Caco-2 (cell line): ENCODE measurements at regions not wholly inside any gene's neighbourhood (a gene's known extent, or its start where the extent isn't known, plus 50 kb on each side); places are given as distances from the start of the nearest gene placed in this dataset.

ENCODE experiments used
- BruUV-seq: library from RNA; stranded (reverse); fragments of 400-500 nt; replicated peaks from 2 replicates; lab custom pipeline; 2021; lab: Mats Ljungman, UMichigan
- CTCF ChIA-PET: fragments of 300-600 bp; sonication (Branson Sonifier 250); formaldehyde crosslinking; loops from one replicate; lab custom pipeline; 2022; ENCODE audit warnings: antibody characterized with exemption; lab: Charles Lee
- POLR2A ChIA-PET: fragments of 300-600 bp; sonication (Branson Sonifier 250); formaldehyde crosslinking; loops from one replicate; lab custom pipeline; 2022; ENCODE audit warnings: antibody characterized with exemption; lab: Charles Lee
- DNase-seq, 2 experiments: peaks; one replicate each; pipeline versions ENCODE4 v3.0.0 to v3.0.0-alpha.2; 2020 to 2022
- H3K27me3 ChIP-seq: replicated peaks from 2 replicates; pipeline ENCODE4 v1.6.0; 2011; ENCODE audit warnings: low read length; ENCODE audit not compliant: control insufficient read depth, insufficient read depth
- H3K36me3 ChIP-seq: 2 replicates; pipeline ENCODE4 v1.5.1; 2011; ENCODE audit warnings: low read length; ENCODE audit not compliant: control insufficient read depth, insufficient read depth
- H3K4me1 ChIP-seq: fragments of 250-450 bp; sonication (Bioruptor Pico); 2 replicates; pipeline ENCODE4 v1.5.1; 2020; ENCODE audit warnings: mild to moderate bottlenecking
- H3K4me3 ChIP-seq: 2 replicates; pipeline ENCODE4 v1.5.1; 2011; ENCODE audit warnings: low read depth, mild to moderate bottlenecking, control low read depth, low read length
- H3K9me3 ChIP-seq: fragments of 250-450 bp; sonication (Bioruptor Pico); 2 replicates; pipeline ENCODE4 v1.5.1; 2020; ENCODE audit warnings: mild to moderate bottlenecking, moderate library complexity
- H3K27ac Mint-ChIP-seq: one replicate; pipeline ENCODE4 v1.8.0; 2022; ENCODE audit warnings: mixed read lengths; ENCODE audit not compliant: unreplicated experiment
- H3K27me3 Mint-ChIP-seq: one replicate; pipeline ENCODE4 v1.8.0; 2022; ENCODE audit warnings: mixed read lengths; ENCODE audit not compliant: insufficient read depth, unreplicated experiment
- H3K36me3 Mint-ChIP-seq: one replicate; pipeline ENCODE4 v1.8.0; 2022; ENCODE audit warnings: mild to moderate bottlenecking, mixed read lengths; ENCODE audit not compliant: insufficient read depth, unreplicated experiment
- H3K4me1 Mint-ChIP-seq: one replicate; pipeline ENCODE4 v1.8.0; 2022; ENCODE audit warnings: low read depth, mixed read lengths; ENCODE audit not compliant: unreplicated experiment
- H3K4me3 Mint-ChIP-seq: one replicate; pipeline ENCODE4 v1.8.0; 2022; ENCODE audit warnings: mild to moderate bottlenecking, moderate library complexity, mixed read lengths; ENCODE audit not compliant: unreplicated experiment
- H3K9me3 Mint-ChIP-seq: one replicate; pipeline ENCODE4 v1.8.0; 2022; ENCODE audit warnings: mixed read lengths; ENCODE audit not compliant: unreplicated experiment
- intact Hi-C: fragments of 100-400 bp; cut with micrococcal nuclease; formaldehyde crosslinking; loops from one replicate; pipeline ENCODE4 v1.10.0; 2022; ENCODE audit not compliant: unreplicated experiment
- TF ChIP-seq, protein P1 (sequence below), 2 experiments: fragments of 200-600 bp in 1 of 2; IDR thresholded peaks; 1 replicate in 1 of 2; 2 replicates in 1 of 2; pipeline versions ENCODE4 v1.5.1 to v1.8.0; 2011 to 2022; ENCODE audit warnings: antibody characterized with exemption in 1 of 2, control low read depth in 1 of 2, inconsistent platforms in 1 of 2, low read depth in 1 of 2, low read length in 1 of 2, mild to moderate bottlenecking in 1 of 2, moderate library complexity in 1 of 2; ENCODE audit not compliant: insufficient read depth in 1 of 2, severe bottlenecking in 1 of 2, unreplicated experiment in 1 of 2

DNA sequence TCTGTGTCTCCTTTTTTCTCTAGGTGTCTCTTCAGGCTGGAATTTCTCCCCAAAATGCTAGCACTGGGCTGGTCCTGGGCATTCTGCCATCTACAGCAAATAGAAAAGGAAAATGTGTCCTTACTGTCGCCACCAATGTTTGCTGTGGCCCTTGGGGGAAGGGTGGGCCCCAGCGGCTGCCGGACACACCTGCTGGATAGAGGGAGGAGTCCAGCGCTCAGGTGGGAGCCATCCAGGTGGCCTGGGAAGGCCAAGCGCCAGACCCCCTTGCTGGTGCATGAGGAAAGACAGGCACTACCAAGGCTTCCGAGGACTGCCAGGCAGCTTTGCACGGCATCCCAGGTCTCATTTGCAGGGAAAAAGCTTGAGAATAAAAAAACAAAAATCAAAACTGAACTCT, 147.7 kb upstream of the GATA6 start:
- H3K4me3 Mint-ChIP-seq, result peak overlapping the region; percentile 14
- intact Hi-C loops, result loop anchor here (2.0 to 5.0 kb wide), 2 partner anchors 39 kb away; no protein-coding TSS in a partner anchor

DNA sequence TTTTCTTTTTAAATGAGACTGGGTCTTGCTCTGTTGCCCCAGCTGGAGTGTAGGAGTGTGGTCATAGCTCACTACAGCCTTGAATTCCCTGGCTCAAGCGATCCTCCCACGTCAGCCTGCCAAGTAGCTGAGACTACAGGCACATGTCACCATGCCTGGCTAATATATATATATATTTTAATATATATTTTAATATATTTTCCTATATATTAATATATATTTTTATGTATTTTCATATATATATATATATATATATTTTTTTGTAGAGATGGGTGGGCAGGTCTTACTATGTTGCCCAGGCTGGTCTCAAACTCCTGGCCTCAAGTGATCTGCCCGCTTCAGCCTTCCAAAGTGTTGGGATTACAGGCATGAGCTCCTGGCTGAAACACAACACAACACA, 144.5 kb upstream of the GATA6 start:
- POLR2A ChIA-PET, result no interaction called here
- no peak for DNase-seq
- no peaks in the 10 kb centered on the region for H3K27me3 ChIP-seq
- TF ChIP-seq, protein P1, sequence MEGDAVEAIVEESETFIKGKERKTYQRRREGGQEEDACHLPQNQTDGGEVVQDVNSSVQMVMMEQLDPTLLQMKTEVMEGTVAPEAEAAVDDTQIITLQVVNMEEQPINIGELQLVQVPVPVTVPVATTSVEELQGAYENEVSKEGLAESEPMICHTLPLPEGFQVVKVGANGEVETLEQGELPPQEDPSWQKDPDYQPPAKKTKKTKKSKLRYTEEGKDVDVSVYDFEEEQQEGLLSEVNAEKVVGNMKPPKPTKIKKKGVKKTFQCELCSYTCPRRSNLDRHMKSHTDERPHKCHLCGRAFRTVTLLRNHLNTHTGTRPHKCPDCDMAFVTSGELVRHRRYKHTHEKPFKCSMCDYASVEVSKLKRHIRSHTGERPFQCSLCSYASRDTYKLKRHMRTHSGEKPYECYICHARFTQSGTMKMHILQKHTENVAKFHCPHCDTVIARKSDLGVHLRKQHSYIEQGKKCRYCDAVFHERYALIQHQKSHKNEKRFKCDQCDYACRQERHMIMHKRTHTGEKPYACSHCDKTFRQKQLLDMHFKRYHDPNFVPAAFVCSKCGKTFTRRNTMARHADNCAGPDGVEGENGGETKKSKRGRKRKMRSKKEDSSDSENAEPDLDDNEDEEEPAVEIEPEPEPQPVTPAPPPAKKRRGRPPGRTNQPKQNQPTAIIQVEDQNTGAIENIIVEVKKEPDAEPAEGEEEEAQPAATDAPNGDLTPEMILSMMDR (IDR thresholded peaks at IDR 0.05; ENCODE audit: insufficient read depth in 1 of 2, low read depth in 1 of 2, low read length in 1 of 2, severe bottlenecking in 1 of 2, unreplicated experiment in 1 of 2), result no peak
- H3K27me3 Mint-ChIP-seq, result no peaks in the 10 kb centered on the region
- no peak overlapping the region for H3K4me3 Mint-ChIP-seq
- no peaks in the 10 kb centered on the region for H3K9me3 Mint-ChIP-seq
- H3K4me1 ChIP-seq, result peaks cover 52% of the 10 kb centered on the region
- BruUV-seq, result no TSS peak
- no peaks in the 10 kb centered on the region for H3K36me3 ChIP-seq
- H3K9me3 ChIP-seq, result no peaks in the 10 kb centered on the region
- no peak overlapping the region for H3K4me3 ChIP-seq
- H3K27ac Mint-ChIP-seq, result no peak overlapping the region
- peaks cover 43% of the 10 kb centered on the region for H3K4me1 Mint-ChIP-seq
- CTCF ChIA-PET, result no interaction called here
- peaks cover 4% of the 10 kb centered on the region for H3K36me3 Mint-ChIP-seq
- intact Hi-C loops, result loop anchor here (5.0 kb wide), 1 partner anchor 43 kb away; no protein-coding TSS in a partner anchor

More for the DNA sequence above, 147.7 kb upstream of the GATA6 start:
- H3K27me3 Mint-ChIP-seq, result no peaks in the 10 kb centered on the region
- TF ChIP-seq, protein P1 (IDR thresholded peaks at IDR 0.05; ENCODE audit: insufficient read depth in 1 of 2, low read depth in 1 of 2, low read length in 1 of 2, severe bottlenecking in 1 of 2, unreplicated experiment in 1 of 2), result no peak
- H3K4me1 Mint-ChIP-seq, result peaks cover 43% of the 10 kb centered on the region
- peak in 1 of 2 experiments; percentile 59 for DNase-seq
- H3K4me1 ChIP-seq, result peaks cover 73% of the 10 kb centered on the region
- ChIA-PET CTCF (no interaction called here), POLR2A (interaction anchor here (1.0 kb wide), 1 partner anchor 31 kb away, joined by 3 read pairs; no protein-coding TSS in a partner anchor)
- H3K4me3 ChIP-seq, result no peak overlapping the region
- no peaks in the 10 kb centered on the region for H3K36me3 ChIP-seq
- H3K36me3 Mint-ChIP-seq, result peaks cover 11% of the 10 kb centered on the region
- peak overlapping the region; percentile 59 for H3K27ac Mint-ChIP-seq
- no peaks in the 10 kb centered on the region for H3K27me3 ChIP-seq
- no peaks in the 10 kb centered on the region for H3K9me3 Mint-ChIP-seq
- BruUV-seq, result no TSS peak
- H3K9me3 ChIP-seq, result no peaks in the 10 kb centered on the region

DNA sequence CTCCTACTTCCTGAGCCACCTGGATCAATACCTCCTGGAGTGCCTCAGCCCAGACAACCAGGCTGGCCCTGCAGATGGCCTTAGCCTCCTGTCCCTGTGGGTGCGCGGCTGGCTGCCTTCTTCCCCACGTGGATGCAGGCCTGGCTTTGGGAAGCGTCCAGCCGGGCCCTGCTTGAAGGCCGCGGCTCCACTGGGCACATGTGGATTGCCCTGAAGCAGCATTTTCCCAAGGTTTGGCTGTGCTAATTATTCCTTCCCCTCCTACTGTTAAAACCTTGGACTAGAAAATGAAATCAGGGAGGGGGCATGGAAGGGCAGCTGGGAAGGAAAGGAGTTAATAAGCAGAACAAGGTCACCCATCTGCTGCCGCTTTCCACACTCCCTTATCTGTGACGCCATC, 143.0 kb upstream of the GATA6 start:
- H3K9me3 ChIP-seq, result no peaks in the 10 kb centered on the region
- H3K36me3 Mint-ChIP-seq, result peaks cover 4% of the 10 kb centered on the region
- H3K4me3 Mint-ChIP-seq, result no peak overlapping the region
- DNase-seq, result no peak
- no TSS peak for BruUV-seq
- H3K27me3 Mint-ChIP-seq, result no peaks in the 10 kb centered on the region
- intact Hi-C loops, result no loop called here
- no peaks in the 10 kb centered on the region for H3K36me3 ChIP-seq
- no peak overlapping the region for H3K4me3 ChIP-seq
- H3K4me1 Mint-ChIP-seq, result peaks cover 35% of the 10 kb centered on the region
- ChIA-PET POLR2A (interaction anchor here (0.5 kb wide), 1 partner anchor 13 kb away, joined by 5 read pairs; no protein-coding TSS in a partner anchor), CTCF (interaction anchor here (0.6 kb wide), 1 partner anchor 68 kb away, joined by 6 read pairs; no protein-coding TSS in a partner anchor)
- H3K9me3 Mint-ChIP-seq, result no peaks in the 10 kb centered on the region
- H3K27me3 ChIP-seq, result no peaks in the 10 kb centered on the region
- TF ChIP-seq, protein P1 (IDR thresholded peaks at IDR 0.05; ENCODE audit: insufficient read depth in 1 of 2, low read depth in 1 of 2, low read length in 1 of 2, severe bottlenecking in 1 of 2, unreplicated experiment in 1 of 2), result no peak
- H3K27ac Mint-ChIP-seq, result peak overlapping the region; percentile 69
- peaks cover 47% of the 10 kb centered on the region for H3K4me1 ChIP-seq
